DND-41 (cell line): ENCODE measurements at regions not wholly inside any gene's neighbourhood (a gene's known extent, or its start where the extent isn't known, plus 50 kb on each side); places are given as distances from the start of the nearest gene placed in this dataset.

Source experiments
- ATAC-seq: fragments of 200-7000 bp; cut with Tn5 transposase; 3 replicates; pipeline ENCODE4 v1.9.1; 2021; ENCODE audit warnings: low read depth; ENCODE audit not compliant: insufficient read depth
- DNase-seq: peaks from one replicate; pipeline ENCODE4 v3.0.0-alpha.2; 2020
- H2AFZ ChIP-seq: 2 replicates; pipeline ENCODE4 v1.6.0; 2012; ENCODE audit warnings: low read depth, low read length
- H3K27ac ChIP-seq: 2 replicates; pipeline ENCODE4 v1.5.1; 2012; ENCODE audit warnings: low read length, inconsistent platforms
- H3K27me3 ChIP-seq: fragments of 200-600 bp; sonication (generic); 2 replicates; pipeline ENCODE4 v1.6.0; 2012; ENCODE audit warnings: low read length, mild to moderate bottlenecking, inconsistent platforms; ENCODE audit not compliant: insufficient read depth, poor library complexity
- H3K36me3 ChIP-seq: 2 replicates; pipeline ENCODE4 v1.5.1; 2012; ENCODE audit warnings: low read length, inconsistent platforms; ENCODE audit not compliant: insufficient read depth
- H3K4me1 ChIP-seq: 2 replicates; pipeline ENCODE4 v1.5.1; 2012; ENCODE audit warnings: mild to moderate bottlenecking, low read length; ENCODE audit not compliant: insufficient read depth
- H3K4me2 ChIP-seq: 2 replicates; pipeline ENCODE4 v1.6.0; 2012; ENCODE audit warnings: mild to moderate bottlenecking, moderate library complexity, low read length, inconsistent platforms; ENCODE audit not compliant: insufficient read depth
- H3K4me3 ChIP-seq, 2 experiments: fragments of 200-600 bp in 1 of 2; shearing (Covaris generic) in 1 of 2; 2 replicates each; pipeline ENCODE4 v1.5.1; 2012 to 2016; ENCODE audit warnings: inconsistent platforms in 2 of 2, low read length in 2 of 2, mild to moderate bottlenecking in 2 of 2, low read depth in 1 of 2, moderate library complexity in 1 of 2
- H3K79me2 ChIP-seq: 2 replicates; pipeline ENCODE4 v1.6.0; 2012; ENCODE audit warnings: low read length, inconsistent platforms; ENCODE audit not compliant: insufficient read depth
- H3K9ac ChIP-seq: 2 replicates; pipeline ENCODE4 v1.6.0; 2012; ENCODE audit warnings: low read depth, mild to moderate bottlenecking, inconsistent platforms, low read length, moderate library complexity
- H3K9me3 ChIP-seq: 2 replicates; pipeline ENCODE4 v1.5.1; 2012; ENCODE audit warnings: low read length, moderate library complexity, mild to moderate bottlenecking, inconsistent platforms; ENCODE audit not compliant: insufficient read depth, severe bottlenecking
- H4K20me1 ChIP-seq: 2 replicates; pipeline ENCODE4 v1.6.0; 2012; ENCODE audit warnings: low read length; ENCODE audit not compliant: insufficient read depth
- EZH2 ChIP-seq: IDR thresholded peaks from 3 replicates; pipeline ENCODE4 v1.6.1; 2012; ENCODE audit warnings: borderline replicate concordance, low read depth, mild to moderate bottlenecking, moderate library complexity, low read length, inconsistent platforms; ENCODE audit not compliant: severe bottlenecking
- TF ChIP-seq, protein P1 (sequence below): IDR thresholded peaks from 2 replicates; pipeline ENCODE4 v1.5.1; 2012; ENCODE audit warnings: borderline replicate concordance, low read length, moderate library complexity, mild to moderate bottlenecking; ENCODE audit not compliant: poor library complexity, severe bottlenecking; ENCODE audit errors: extremely low read depth

DNA sequence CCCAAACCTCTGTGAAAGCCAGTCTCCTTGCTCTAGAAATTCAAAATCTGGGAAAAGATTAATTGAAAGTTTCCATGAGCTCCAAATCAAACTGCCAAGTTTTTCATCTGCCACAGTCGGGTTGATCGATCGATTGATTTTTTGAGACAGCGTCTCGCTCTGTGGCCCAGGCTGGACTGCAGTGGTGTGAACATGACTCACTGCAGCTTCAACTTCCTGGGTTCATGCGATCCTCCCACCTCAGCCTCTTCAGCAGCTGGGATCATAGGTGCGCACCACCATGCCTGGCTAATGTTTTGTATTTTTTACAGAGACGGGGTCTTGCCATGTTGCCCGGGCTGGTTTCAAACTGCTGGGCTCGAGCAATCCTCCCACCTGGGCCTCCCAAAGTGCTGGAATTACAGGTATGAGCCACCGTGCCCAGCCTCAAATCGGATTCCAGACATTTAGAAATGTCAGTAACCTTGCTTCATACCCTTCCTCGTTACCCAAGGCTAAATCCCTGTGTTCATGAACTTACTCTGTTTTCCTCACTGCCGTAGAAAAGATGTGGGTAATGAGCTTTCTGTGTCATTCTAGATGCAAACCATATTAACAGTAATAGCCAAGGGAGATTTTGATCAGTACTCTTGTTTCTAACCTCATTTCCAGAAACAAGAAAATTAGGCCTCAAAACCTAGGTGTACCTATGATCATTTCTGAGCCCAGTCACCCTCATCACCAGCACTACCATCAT lies 105.9 kb upstream of the AKAP13 start:
- Histone ChIP-seq H3K9me3 (no peaks in the 10 kb centered on the region), H3K4me2 (no peak overlapping the region), H3K79me2 (no peaks in the 10 kb centered on the region), H3K27ac (no peak overlapping the region), H3K4me1 (no peaks in the 10 kb centered on the region), H2AFZ (no peak overlapping the region), H4K20me1 (no peaks in the 10 kb centered on the region), H3K4me3 (no peak overlapping the region), H3K36me3 (no peaks in the 10 kb centered on the region), H3K27me3 (no peaks in the 10 kb centered on the region), H3K9ac (no peak overlapping the region)
- DNase-seq (no peak), ATAC-seq (no peak)
- TF ChIP-seq EZH2: no peak
- TF ChIP-seq, protein P1, sequence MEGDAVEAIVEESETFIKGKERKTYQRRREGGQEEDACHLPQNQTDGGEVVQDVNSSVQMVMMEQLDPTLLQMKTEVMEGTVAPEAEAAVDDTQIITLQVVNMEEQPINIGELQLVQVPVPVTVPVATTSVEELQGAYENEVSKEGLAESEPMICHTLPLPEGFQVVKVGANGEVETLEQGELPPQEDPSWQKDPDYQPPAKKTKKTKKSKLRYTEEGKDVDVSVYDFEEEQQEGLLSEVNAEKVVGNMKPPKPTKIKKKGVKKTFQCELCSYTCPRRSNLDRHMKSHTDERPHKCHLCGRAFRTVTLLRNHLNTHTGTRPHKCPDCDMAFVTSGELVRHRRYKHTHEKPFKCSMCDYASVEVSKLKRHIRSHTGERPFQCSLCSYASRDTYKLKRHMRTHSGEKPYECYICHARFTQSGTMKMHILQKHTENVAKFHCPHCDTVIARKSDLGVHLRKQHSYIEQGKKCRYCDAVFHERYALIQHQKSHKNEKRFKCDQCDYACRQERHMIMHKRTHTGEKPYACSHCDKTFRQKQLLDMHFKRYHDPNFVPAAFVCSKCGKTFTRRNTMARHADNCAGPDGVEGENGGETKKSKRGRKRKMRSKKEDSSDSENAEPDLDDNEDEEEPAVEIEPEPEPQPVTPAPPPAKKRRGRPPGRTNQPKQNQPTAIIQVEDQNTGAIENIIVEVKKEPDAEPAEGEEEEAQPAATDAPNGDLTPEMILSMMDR: no peak

DNA sequence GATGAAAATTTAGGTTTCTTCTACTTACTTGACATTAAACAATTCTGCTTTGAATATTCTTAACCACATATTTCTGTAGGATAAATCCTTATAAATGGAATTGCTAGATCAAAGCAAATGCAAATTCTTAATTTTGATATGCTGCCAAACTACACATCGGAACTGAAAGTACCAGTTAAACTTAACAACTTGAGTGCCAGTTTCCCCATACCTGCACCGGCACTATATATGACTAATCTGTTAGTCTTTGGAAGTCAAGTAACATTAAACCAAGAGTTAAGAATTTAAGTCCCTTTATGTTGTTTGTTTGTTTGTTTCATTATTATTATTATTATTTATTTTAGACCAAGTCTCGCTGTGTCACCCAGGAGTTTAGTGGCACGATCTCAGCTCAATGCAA lies 103.9 kb upstream of the AKAP13 start:
- no peaks in the 10 kb centered on the region for H3K4me1 ChIP-seq
- ATAC-seq (no peak), DNase-seq (no peak)
- H3K27me3 ChIP-seq: no peaks in the 10 kb centered on the region
- H2AFZ ChIP-seq: no peak overlapping the region
- no peak overlapping the region for H3K9ac ChIP-seq
- no peak overlapping the region for H3K4me2 ChIP-seq
- TF ChIP-seq EZH2: no peak
- TF ChIP-seq, protein P1: no peak
- H3K36me3 ChIP-seq: no peaks in the 10 kb centered on the region
- no peaks in the 10 kb centered on the region for H3K9me3 ChIP-seq
- H3K27ac ChIP-seq: no peak overlapping the region
- no peak overlapping the region for H3K4me3 ChIP-seq
- no peaks in the 10 kb centered on the region for H3K79me2 ChIP-seq
- no peaks in the 10 kb centered on the region for H4K20me1 ChIP-seq

DNA sequence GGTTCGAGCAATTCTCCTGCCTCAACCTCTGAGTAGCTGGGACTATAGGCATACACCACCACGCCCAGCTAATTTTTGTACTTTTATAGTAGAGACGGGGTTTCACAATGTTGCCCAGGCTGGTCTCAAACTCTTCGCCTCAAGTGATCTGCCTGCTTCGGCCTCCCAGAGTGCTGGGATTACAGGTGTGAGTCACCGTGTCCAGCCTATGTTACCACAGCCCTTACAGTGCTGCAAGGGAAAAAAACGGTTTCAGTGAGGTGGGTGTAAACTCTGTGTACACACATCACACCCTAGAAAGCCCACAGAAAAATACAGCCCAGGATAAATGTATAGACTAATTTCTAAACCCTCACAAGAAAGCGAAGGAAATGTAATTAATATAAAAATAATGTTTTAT lies 103.5 kb upstream of the AKAP13 start:
- Histone ChIP-seq H3K27me3 (no peaks in the 10 kb centered on the region), H3K4me3 (no peak overlapping the region), H3K4me1 (no peaks in the 10 kb centered on the region), H4K20me1 (no peaks in the 10 kb centered on the region), H3K9me3 (no peaks in the 10 kb centered on the region), H2AFZ (no peak overlapping the region), H3K79me2 (no peaks in the 10 kb centered on the region), H3K36me3 (no peaks in the 10 kb centered on the region), H3K27ac (no peak overlapping the region), H3K4me2 (no peak overlapping the region), H3K9ac (no peak overlapping the region)
- TF ChIP-seq, protein P1: no peak
- no peak for TF ChIP-seq EZH2
- DNase-seq (no peak), ATAC-seq (no peak)

DNA sequence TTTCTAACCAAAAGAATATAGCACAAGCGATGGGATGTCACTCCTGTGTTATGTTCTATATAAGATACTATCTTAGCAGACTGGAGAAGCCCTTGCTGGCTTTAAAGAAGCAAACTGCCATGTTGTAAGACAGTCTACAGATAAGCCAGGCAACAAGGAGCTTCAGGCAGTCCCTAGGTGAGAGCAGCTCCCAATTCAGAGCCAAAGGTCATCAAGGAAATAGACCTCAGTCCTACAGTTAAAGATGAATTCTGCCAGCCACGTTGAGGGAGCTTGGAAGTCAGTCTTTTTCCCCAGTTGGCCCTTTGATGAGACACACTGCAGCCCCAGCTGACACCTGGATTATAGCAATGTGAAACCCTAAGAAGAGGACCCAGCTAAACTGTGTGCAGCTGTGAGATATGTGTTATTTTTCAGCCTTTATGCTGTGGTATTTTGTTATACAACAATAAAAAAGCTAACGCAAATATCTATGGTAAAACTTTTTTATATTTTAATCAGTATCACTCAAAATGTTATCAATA lies 102.5 kb upstream of the AKAP13 start:
- Histone ChIP-seq H3K4me2 (no peak overlapping the region), H3K4me3 (no peak overlapping the region), H3K4me1 (no peaks in the 10 kb centered on the region), H2AFZ (no peak overlapping the region), H3K9me3 (no peaks in the 10 kb centered on the region), H3K27me3 (no peaks in the 10 kb centered on the region), H3K9ac (no peak overlapping the region), H3K79me2 (no peaks in the 10 kb centered on the region), H3K27ac (no peak overlapping the region), H3K36me3 (no peaks in the 10 kb centered on the region), H4K20me1 (no peaks in the 10 kb centered on the region)
- TF ChIP-seq, protein P1: no peak
- TF ChIP-seq EZH2: no peak
- no peak for ATAC-seq
- DNase-seq: no peak
